Right atrium auricular region (tissue), 2 donors: ENCODE measurements at regions not wholly inside any gene's neighbourhood (a gene's known extent, or its start where the extent isn't known, plus 50 kb on each side); places are given as distances from the start of the nearest gene placed in this dataset.

Experiments used
- DNase-seq: peaks from one replicate; pipeline ENCODE4 v3.0.0-alpha.2; 2019; ENCODE audit warnings: low spot score
- H3K27ac ChIP-seq, 2 donors: fragments of 200-600 bp; sonication (generic); 1 replicate in 1 of 2; 2 replicates in 1 of 2; pipeline ENCODE4 v1.5.1; 2016 to 2019
- H3K27me3 ChIP-seq, 2 donors: fragments of 200-600 bp; sonication (generic); one replicate each; pipeline versions ENCODE4 v1.5.1 to v1.6.0; 2017 to 2019
- H3K36me3 ChIP-seq: fragments of 200-600 bp; sonication (generic); one replicate; pipeline ENCODE4 v1.5.1; 2016
- H3K4me1 ChIP-seq, 2 donors: fragments of 200-600 bp; sonication (generic); one replicate each; pipeline versions ENCODE4 v1.5.1 to v1.6.0; 2017 to 2019
- H3K4me3 ChIP-seq, 2 donors: fragments of 200-600 bp; sonication (generic); 1 replicate in 1 of 2; 2 replicates in 1 of 2; pipeline ENCODE4 v1.5.1; 2017 to 2019; ENCODE audit warnings: mild to moderate bottlenecking in 1 of 2, moderate library complexity in 1 of 2
- H3K9me3 ChIP-seq, 2 donors: fragments of 200-600 bp; sonication (generic); one replicate each; pipeline ENCODE4 v1.5.1; 2019
- TF ChIP-seq, protein P1 (sequence below), 2 donors: fragments of 200-600 bp; sonication (generic); IDR thresholded peaks; one replicate each; pipeline ENCODE4 v1.5.1; 2019; ENCODE audit warnings: antibody characterized with exemption in 2 of 2

DNA sequence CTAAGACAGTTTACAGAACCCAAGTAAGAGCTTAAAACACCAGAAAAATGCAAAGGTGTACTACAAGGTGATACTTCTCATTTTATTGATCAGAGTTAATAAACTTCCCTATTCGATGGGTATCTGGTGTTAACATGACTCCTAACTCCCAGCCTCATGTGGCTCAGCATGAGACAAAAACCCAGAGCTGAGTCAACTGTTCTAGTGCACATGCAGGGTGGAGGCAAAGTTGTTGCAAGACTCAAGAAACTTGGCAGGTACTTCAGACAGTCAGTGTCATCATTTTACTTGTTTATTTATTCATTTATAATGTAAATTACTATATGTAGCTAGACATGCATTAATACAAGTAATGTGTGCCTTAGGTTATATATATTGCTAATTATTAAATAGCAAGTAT lies 216.6 kb upstream of the DSEL start:
- Histone ChIP-seq H3K27me3 (no peaks in the 10 kb centered on the region), H3K4me1 (no peaks in the 10 kb centered on the region), H3K4me3 (no peak overlapping the region), H3K9me3 (no peaks in the 10 kb centered on the region), H3K27ac (no peak overlapping the region), H3K36me3 (no peaks in the 10 kb centered on the region)
- TF ChIP-seq, protein P1, sequence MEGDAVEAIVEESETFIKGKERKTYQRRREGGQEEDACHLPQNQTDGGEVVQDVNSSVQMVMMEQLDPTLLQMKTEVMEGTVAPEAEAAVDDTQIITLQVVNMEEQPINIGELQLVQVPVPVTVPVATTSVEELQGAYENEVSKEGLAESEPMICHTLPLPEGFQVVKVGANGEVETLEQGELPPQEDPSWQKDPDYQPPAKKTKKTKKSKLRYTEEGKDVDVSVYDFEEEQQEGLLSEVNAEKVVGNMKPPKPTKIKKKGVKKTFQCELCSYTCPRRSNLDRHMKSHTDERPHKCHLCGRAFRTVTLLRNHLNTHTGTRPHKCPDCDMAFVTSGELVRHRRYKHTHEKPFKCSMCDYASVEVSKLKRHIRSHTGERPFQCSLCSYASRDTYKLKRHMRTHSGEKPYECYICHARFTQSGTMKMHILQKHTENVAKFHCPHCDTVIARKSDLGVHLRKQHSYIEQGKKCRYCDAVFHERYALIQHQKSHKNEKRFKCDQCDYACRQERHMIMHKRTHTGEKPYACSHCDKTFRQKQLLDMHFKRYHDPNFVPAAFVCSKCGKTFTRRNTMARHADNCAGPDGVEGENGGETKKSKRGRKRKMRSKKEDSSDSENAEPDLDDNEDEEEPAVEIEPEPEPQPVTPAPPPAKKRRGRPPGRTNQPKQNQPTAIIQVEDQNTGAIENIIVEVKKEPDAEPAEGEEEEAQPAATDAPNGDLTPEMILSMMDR (IDR thresholded peaks at IDR 0.05): no peak
- no peak for DNase-seq

DNA sequence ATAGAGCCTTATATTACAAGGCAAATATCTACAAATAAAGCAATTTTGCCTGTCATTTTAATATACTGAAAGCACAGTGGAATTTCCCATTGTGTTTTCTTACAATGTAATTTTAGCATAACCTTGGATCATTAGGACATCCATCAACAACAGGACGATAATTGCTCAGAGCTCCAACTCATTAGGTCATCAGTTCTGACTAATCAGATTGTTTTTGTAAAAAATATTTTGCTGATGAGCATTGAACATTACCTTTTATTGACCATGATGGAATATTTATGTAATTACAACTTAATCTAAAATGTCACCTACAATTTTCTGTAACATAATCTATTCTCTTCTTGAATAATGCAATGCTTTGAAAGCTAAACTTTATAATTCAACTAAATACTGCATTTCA lies 215.3 kb upstream of the DSEL start:
- no peaks in the 10 kb centered on the region for H3K4me1 ChIP-seq
- no peaks in the 10 kb centered on the region for H3K9me3 ChIP-seq
- H3K36me3 ChIP-seq: no peaks in the 10 kb centered on the region
- DNase-seq: no peak
- H3K27ac ChIP-seq: no peak overlapping the region
- no peaks in the 10 kb centered on the region for H3K27me3 ChIP-seq
- TF ChIP-seq, protein P1 (IDR thresholded peaks at IDR 0.05): no peak
- no peak overlapping the region for H3K4me3 ChIP-seq

- H3K4me1 ChIP-seq: no peaks in the 10 kb centered on the region
- no peaks in the 10 kb centered on the region for H3K9me3 ChIP-seq
- no peak overlapping the region for H3K4me3 ChIP-seq
- H3K27ac ChIP-seq: no peak overlapping the region
- no peaks in the 10 kb centered on the region for H3K27me3 ChIP-seq
- TF ChIP-seq, protein P1 (IDR thresholded peaks at IDR 0.05): no peak
- no peak for DNase-seq
- H3K36me3 ChIP-seq: no peaks in the 10 kb centered on the region
Measured at GRCh38 chr18:67730886-67731285, 214.4 kb upstream of the DSEL start.

- no peaks in the 10 kb centered on the region for H3K36me3 ChIP-seq
- H3K9me3 ChIP-seq: no peaks in the 10 kb centered on the region
- TF ChIP-seq, protein P1 (IDR thresholded peaks at IDR 0.05): no peak
- no peak overlapping the region for H3K4me3 ChIP-seq
- no peak overlapping the region for H3K27ac ChIP-seq
- H3K27me3 ChIP-seq: no peaks in the 10 kb centered on the region
- no peak for DNase-seq
- no peaks in the 10 kb centered on the region for H3K4me1 ChIP-seq
Measured at GRCh38 chr18:67728364-67728763, 211.8 kb upstream of the DSEL start.

DNA sequence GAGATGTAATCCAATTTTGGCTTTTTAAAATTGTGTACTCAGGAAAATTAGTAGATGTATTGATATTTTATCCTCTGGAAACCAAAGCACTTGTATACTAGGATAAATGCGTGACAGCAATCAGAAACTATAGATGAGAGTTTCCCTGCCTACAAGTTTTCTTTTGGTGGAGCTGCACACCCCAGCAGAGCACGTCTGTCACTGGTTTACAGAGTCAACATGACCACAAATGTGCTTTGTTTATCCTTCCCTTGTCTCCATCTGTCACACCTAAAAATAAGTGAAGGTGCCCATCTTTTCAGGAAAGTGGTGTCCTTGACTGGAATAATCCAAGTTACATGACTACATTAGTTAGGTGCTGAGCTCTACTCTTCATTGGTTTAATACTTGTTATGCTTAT lies 210.4 kb upstream of the DSEL start:
- Histone ChIP-seq H3K9me3 (no peaks in the 10 kb centered on the region), H3K4me1 (no peaks in the 10 kb centered on the region), H3K36me3 (no peaks in the 10 kb centered on the region), H3K27ac (no peak overlapping the region), H3K4me3 (no peak overlapping the region), H3K27me3 (no peaks in the 10 kb centered on the region)
- TF ChIP-seq, protein P1 (IDR thresholded peaks at IDR 0.05): no peak
- no peak for DNase-seq

DNA sequence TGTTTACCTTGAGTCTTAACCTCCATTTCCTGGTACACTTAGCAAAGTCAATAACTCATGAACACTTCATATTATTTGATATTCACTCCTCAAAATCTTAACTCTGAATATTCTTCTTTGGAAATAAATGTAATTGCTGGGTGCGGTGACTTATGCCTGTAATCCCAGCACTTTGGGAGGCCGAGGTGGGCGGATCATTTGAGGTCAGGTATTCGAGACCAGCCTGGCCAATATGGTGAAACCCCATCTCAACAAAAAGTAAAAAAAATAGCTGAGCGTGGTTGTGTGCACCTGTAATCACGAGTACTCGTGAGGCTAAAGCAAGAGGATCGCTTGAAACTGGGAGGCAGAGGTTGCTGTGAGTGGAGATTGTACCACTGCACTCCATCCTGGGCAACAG lies 201.3 kb upstream of the DSEL start:
- DNase-seq: no peak
- no peaks in the 10 kb centered on the region for H3K27me3 ChIP-seq
- no peaks in the 10 kb centered on the region for H3K4me1 ChIP-seq
- no peak overlapping the region for H3K4me3 ChIP-seq
- H3K36me3 ChIP-seq: no peaks in the 10 kb centered on the region
- TF ChIP-seq, protein P1 (IDR thresholded peaks at IDR 0.05): no peak
- no peak overlapping the region for H3K27ac ChIP-seq
- no peaks in the 10 kb centered on the region for H3K9me3 ChIP-seq
